GM19397 (cell line): ENCODE measurements at regions not wholly inside any gene's neighbourhood (a gene's known extent, or its start where the extent isn't known, plus 50 kb on each side); places are given as distances from the start of the nearest gene placed in this dataset.

Experiments
- ATAC-seq: cut with Tn5 transposase; IDR thresholded peaks from one replicate; pipeline ENCODE4 v1.9.1; 2021; ENCODE audit warnings: mild to moderate bottlenecking, moderate library complexity; ENCODE audit not compliant: unreplicated experiment

- ATAC-seq: no peak
Observed at GRCh38 chr12:78683031-78683430, 181.5 kb upstream of the SYT1 start.

DNA sequence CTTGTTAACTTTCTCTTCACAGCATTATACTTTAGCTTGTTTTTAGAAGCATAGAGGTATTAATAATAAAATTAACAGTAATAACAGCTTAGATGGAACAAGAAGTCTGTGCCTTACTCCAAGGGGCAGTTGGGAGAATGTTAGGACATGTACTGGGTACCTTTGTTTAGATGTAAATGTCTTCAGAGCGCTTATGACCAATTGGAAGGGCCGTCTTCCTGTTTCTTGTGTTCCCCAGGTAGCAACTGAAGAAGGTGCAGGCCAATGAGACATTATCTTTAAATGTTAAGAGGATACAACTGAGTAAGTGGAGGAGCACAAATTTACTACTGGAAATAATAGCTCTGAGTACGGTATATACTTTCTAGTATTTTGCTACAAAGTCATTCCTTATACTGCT, 180.9 kb upstream of the SYT1 start:
- no peak for ATAC-seq

GRCh38 chr12:78684419-78684818, 180.2 kb upstream of the SYT1 start:
- no peak for ATAC-seq

DNA sequence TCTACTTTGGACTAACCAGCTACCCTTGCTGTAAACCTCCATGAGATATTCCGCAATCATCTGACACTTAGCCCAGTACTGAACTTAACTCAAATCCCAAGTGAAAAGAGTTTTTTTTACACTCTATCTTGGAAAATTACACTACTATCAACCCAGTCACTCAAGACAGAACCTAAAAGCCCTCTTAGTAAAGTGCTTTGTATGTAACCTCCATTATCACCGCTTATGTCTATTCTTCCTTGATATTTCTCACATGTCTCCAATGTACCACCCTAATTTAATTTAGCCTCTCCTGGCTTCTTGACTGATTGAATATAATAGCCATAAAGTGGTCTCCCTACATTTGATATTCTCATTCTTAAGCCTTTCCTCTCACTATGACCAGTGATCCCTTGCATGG, 168.8 kb upstream of the SYT1 start:
- ATAC-seq: no peak

- ATAC-seq: no peak
Observed at GRCh38 chr12:78696267-78696666, 168.3 kb upstream of the SYT1 start.

DNA sequence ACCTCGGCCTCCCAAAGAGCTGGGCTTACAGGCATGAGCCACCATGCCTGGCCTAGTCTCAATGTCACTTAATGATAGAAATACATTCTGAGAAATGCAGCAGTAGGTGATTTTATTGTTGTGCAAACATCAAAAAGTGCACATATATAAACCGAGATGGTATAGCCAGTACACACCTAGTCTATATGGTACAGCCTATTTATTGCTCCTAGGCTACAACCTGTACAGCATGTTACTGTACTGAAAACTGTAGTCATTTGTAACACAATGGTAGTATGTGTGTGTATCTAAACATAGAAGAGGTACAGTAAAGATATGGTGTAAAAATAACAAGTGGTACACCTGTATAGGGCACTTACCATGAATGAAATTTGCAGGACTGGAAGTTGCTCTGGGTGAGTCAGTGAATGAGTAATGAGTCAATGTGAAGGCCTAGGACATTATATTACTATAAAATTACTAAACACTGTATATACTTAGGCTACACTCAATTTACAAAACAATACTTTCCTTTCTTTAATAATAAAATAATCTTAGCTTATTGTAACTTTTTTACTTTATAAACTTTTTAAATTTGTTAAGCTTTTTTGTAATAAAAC, 166.7 kb upstream of the SYT1 start:
- ATAC-seq: no peak

DNA sequence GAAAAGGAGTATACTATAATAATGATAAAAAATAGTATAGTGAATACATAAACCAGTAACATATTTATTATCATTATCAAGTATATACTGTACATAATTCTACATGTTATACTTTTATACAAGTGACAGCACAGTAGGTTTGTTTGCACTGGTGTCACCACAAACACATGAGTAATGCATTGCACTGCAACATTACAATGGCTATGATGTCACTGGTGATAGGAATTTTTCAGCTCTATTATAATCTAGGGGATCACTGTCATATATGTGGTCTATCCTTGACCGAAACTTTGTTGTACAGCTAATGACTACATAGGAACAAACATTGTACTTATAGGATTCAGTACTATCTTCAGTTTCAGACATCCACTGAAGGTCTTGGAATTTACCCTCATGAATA, 165.8 kb upstream of the SYT1 start:
- ATAC-seq: no peak

DNA sequence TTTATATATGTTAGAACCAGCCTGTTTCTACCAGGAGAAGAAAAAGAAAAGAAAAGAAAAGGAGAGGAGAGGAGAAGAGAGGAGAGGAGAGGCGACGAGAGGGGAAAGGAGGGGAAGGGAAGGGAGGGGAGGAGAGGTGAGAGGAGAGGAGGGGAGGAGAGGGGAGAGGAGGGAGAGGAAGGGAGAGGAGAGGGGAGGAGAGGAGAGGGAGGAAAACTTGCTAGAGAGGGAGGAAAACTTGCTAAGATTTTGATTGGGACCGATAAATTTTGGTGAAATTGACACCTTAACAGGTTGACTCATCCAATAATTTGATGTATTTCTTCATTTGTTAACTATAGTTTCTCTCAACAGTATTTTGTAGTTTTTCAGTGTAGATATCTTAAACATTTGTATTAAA, 164.0 kb upstream of the SYT1 start:
- no peak for ATAC-seq

- ATAC-seq: no peak
Observed at GRCh38 chr12:78703820-78704525, 160.6 kb upstream of the SYT1 start.

DNA sequence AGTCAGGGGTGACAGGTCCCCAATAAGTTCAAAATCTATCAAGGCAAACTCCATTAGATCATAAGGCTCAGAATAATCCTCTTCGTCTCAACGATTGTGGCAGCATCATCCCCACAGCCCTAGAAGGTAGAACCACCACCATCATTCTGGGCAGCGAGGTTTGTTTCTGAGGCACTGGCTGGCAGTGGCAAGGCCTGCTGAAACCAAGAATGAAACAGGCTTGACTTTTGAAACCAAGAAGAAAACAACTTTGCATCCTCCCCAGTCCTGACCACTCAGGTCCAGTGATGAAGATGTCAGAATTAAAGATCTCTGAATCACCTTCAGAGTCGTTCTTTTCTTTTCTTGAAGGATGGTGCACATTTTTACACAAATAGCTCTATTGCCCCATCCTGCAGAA, 152.6 kb upstream of the SYT1 start:
- ATAC-seq: no peak

GRCh38 chr12:78712834-78713481, 151.6 kb upstream of the SYT1 start:
- ATAC-seq: no peak

- no peak for ATAC-seq
Observed at GRCh38 chr12:78719721-78720120, 144.9 kb upstream of the SYT1 start.

- no peak for ATAC-seq
Observed at GRCh38 chr12:78721906-78722305, 142.7 kb upstream of the SYT1 start.

DNA sequence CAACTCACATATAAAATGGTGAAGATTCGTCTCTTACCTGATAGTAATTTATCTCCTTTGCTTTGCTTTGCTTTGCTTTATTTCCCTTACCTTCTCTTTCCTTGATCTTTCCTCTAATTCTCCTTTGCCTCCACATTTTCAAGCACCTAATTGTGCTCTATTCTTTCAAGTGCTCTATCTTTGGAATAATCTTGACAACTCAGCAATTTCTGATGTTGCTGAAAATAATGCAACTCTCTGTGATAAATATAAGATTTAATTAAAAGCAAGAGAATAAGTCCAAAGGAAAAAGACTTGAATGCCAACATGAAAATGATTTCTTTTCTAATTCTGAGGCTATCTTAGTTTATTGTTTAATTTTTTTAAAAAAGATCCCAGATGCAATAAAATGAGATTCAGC, 139.5 kb upstream of the SYT1 start:
- no peak for ATAC-seq

GRCh38 chr12:78725951-78726580, 138.5 kb upstream of the SYT1 start:
- no peak for ATAC-seq

GRCh38 chr12:78726854-78727253, 137.7 kb upstream of the SYT1 start:
- ATAC-seq: no peak

DNA sequence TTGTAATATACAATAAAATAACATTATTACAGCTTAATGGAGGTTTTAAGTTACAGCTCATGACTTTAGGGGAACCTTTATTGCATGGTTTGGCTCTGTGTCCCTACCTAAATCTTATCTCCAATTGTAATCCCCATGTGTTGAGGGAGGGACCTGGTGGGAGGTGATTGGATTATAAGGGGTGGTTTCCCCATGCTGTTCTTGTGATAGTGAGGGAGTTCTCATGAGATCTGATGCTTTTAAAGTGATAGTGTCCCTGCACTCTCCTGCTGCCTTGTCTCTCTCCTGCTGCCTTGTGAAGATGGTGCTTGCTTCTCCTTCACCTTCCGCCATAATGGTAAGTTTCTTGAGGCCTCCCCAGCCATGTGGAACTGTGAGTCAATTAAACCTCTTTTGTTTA, 132.1 kb upstream of the SYT1 start:
- ATAC-seq: no peak

DNA sequence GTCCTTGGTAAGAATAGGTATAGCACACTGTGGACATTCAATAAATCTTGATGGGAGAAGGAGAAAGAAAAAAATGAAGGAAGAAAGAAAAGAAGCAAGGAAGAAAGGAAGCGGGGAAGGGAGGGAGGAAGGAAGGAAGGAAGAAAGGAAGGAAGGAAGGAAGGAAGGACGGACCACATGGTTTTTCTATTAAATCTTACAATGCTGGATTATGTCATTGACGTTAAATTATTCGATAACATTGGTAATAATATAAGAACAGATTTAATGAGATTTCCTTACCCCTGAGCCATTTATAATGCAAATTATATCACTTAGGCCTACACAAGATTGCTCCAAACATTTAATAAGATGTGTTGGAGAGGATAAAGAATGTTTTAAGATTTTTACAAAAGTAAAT, 124.9 kb upstream of the SYT1 start:
- ATAC-seq: no peak

GRCh38 chr12:78746001-78746400, 118.6 kb upstream of the SYT1 start:
- no peak for ATAC-seq

GRCh38 chr12:78753058-78753457, 111.5 kb upstream of the SYT1 start:
- no peak for ATAC-seq

DNA sequence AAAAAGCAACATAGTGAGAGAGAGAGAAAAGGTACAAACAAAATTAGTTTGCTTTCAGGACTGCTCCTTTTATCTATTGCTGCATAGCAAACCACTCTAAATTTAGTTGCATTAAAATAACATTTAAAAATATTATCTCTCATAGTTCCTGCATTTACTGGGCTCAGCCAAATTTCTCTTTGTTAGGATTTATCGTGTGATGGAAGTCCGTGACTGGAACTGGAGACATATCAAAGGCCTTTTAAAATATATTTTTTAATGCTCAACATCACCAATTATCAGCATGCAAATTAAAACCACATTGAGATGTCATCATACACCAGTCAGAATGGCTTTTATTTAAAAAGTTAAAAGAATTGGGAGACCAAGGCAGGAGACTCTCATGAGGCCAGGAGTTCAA, 107.6 kb upstream of the SYT1 start:
- ATAC-seq: no peak

DNA sequence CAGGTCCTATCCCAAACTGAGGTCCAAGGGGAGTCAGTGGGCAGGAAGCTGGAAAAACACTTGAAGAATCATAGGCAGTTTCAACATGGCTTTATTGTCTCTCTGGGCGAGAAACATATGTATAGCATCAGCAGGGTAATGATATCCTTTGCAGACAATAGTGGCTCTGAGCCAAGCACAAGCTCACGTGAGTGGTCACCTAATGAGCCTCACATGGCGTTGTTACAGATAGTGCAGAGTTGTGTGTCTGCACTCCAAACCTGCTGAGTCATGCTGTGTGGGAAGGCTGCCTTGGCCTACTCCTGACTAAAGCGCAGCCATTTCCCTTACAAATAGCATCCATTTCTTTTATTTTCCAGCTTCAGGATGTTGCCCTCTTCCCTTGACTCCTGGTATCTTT, 105.2 kb upstream of the SYT1 start:
- ATAC-seq: no peak
